Activated CD8-positive, alpha-beta T cell treated with anti-CD3 and anti-CD28 coated beads for 36 hours (primary cell): ENCODE measurements at regions not wholly inside any gene's neighbourhood (a gene's known extent, or its start where the extent isn't known, plus 50 kb on each side); places are given as distances from the start of the nearest gene placed in this dataset.
A peak's percentile ranks its signal among the peaks of the same experiment; 100 is the strongest.

Experiments
- ATAC-seq: fragments of 200-7000 bp; cut with Tn5 transposase; one replicate; pipeline ENCODE4 v1.10.0; 2021; ENCODE audit warnings: mild to moderate bottlenecking, moderate library complexity
- CTCF ChIA-PET: fragments of 350-600 bp; sonication (Branson Sonifier 250); formaldehyde crosslinking; loops from one replicate; lab custom pipeline; 2021; ENCODE audit warnings: antibody characterized with exemption; lab: Charles Lee
- POLR2A ChIA-PET: fragments of 350-600 bp; sonication (Branson Sonifier 250); formaldehyde crosslinking; loops from one replicate; lab custom pipeline; 2021; ENCODE audit warnings: antibody characterized with exemption; lab: Charles Lee
- DNase-seq: peaks from one replicate; pipeline ENCODE4 v3.0.0-alpha.2; 2020
- H3K27ac Mint-ChIP-seq: one replicate; pipeline ENCODE4 v1.8.0; 2021; ENCODE audit warnings: mild to moderate bottlenecking, mixed read lengths
- H3K27me3 Mint-ChIP-seq: one replicate; pipeline ENCODE4 v1.8.0; 2021; ENCODE audit warnings: mixed read lengths
- H3K36me3 Mint-ChIP-seq: one replicate; pipeline ENCODE4 v1.8.0; 2021; ENCODE audit warnings: low read depth, mixed read lengths
- H3K4me1 Mint-ChIP-seq: one replicate; pipeline ENCODE4 v1.8.0; 2021; ENCODE audit warnings: low read depth, mixed read lengths
- H3K4me3 Mint-ChIP-seq: one replicate; pipeline ENCODE4 v1.8.0; 2021; ENCODE audit warnings: mild to moderate bottlenecking, moderate library complexity, mixed read lengths
- H3K9me3 Mint-ChIP-seq: one replicate; pipeline ENCODE4 v1.8.0; 2021; ENCODE audit warnings: mixed read lengths
- CTCF ChIP-seq: fragments of 200-600 bp; IDR thresholded peaks from one replicate; pipeline ENCODE4 v1.8.0; 2022; ENCODE audit warnings: antibody characterized with exemption, mild to moderate bottlenecking
- intact Hi-C: fragments of 100-400 bp; cut with micrococcal nuclease; formaldehyde crosslinking; loops from one replicate; pipeline ENCODE4 v1.10.0; 2022

- CTCF ChIA-PET, result no interaction called here
- TF ChIP-seq CTCF, result no peak
- Mint-ChIP-seq H3K4me1 (peaks cover 12% of the 10 kb centered on the region), H3K4me3 (no peak overlapping the region), H3K36me3 (no peaks in the 10 kb centered on the region), H3K27ac (no peak overlapping the region), H3K27me3 (no peaks in the 10 kb centered on the region), H3K9me3 (no peaks in the 10 kb centered on the region)
- DNase-seq, result no peak
- intact Hi-C loops, result no loop called here
- POLR2A ChIA-PET, result no interaction called here
- ATAC-seq, result no peak
Measured at GRCh38 chr3:67290438-67290837, 292.3 kb downstream of the KBTBD8 start.

- Mint-ChIP-seq H3K27me3 (no peaks in the 10 kb centered on the region), H3K27ac (no peak overlapping the region), H3K4me3 (no peak overlapping the region), H3K4me1 (peaks cover 12% of the 10 kb centered on the region), H3K36me3 (no peaks in the 10 kb centered on the region), H3K9me3 (no peaks in the 10 kb centered on the region)
- ChIA-PET POLR2A (interaction anchor here (0.7 kb wide), 1 partner anchor 149 kb away, joined by 3 read pairs; no protein-coding TSS in a partner anchor), CTCF (interaction anchor here (0.7 kb wide), 1 partner anchor 33 kb away, joined by 3 read pairs; no protein-coding TSS in a partner anchor)
- no peak for TF ChIP-seq CTCF
- DNase-seq (peak; percentile 43), ATAC-seq (peak; percentile 79)
- intact Hi-C loops, result no loop called here
Measured at GRCh38 chr3:67291287-67292252, 293.5 kb downstream of the KBTBD8 start.

GRCh38 chr3:67292356-67293121, 294.4 kb downstream of the KBTBD8 start:
- no peaks in the 10 kb centered on the region for H3K27me3 Mint-ChIP-seq

GRCh38 chr3:67294341-67294740, 296.2 kb downstream of the KBTBD8 start:
- Mint-ChIP-seq H3K27me3 (no peaks in the 10 kb centered on the region), H3K4me3 (no peak overlapping the region), H3K27ac (no peak overlapping the region), H3K9me3 (no peaks in the 10 kb centered on the region), H3K4me1 (peaks cover 12% of the 10 kb centered on the region), H3K36me3 (no peaks in the 10 kb centered on the region)
- TF ChIP-seq CTCF, result no peak
- ATAC-seq (no peak), DNase-seq (no peak)
- POLR2A ChIA-PET, result no interaction called here
- CTCF ChIA-PET, result no interaction called here
- intact Hi-C loops, result no loop called here

More at GRCh38 chr3:67292356-67293121, 294.4 kb downstream of the KBTBD8 start:
- no peak for ATAC-seq
- Mint-ChIP-seq H3K36me3 (no peaks in the 10 kb centered on the region), H3K27ac (no peak overlapping the region), H3K9me3 (no peaks in the 10 kb centered on the region), H3K4me1 (peaks cover 12% of the 10 kb centered on the region), H3K4me3 (no peak overlapping the region)
- intact Hi-C loops, result no loop called here
- DNase-seq, result no peak
- no peak for TF ChIP-seq CTCF
- CTCF ChIA-PET, result no interaction called here
- POLR2A ChIA-PET, result no interaction called here
